ENCODE measurements at regions not wholly inside any gene's neighbourhood (a gene's known extent, or its start where the extent isn't known, plus 50 kb on each side); places are given as distances from the start of the nearest gene placed in this dataset.
"Not testable (repeated sequence)": the region's sequence is repeated elsewhere in the genome, so short reads cannot be mapped to it uniquely, and the experiment has no call there.

- DNase-seq (ENCODE audit: low read depth): no peak
Observed at GRCh38 chr18:47728921-47729320, 201.5 kb downstream of the SMAD2 start.

DNA sequence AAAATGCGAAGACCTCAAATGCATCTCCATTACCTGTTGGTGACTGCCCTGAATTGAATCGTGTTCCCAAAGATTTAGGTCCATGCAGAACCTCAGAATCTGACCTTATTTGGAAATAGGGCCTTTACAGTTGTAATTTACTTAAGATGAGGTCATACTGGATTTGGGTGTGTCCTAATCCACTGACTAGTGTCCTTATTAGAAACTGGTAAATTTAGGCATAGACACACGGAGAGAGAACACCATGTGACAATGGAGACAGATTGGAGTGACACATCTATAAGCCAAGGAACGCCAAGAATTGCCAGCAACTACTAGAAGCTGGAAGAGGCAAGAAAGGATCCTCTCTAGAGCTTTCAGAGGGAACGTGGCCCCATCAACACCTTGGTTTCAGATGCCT lies 203.1 kb downstream of the SMAD2 start:
- no peak for DNase-seq (ENCODE audit: low read depth)

GRCh38 chr18:47726550-47726949 lies 203.9 kb downstream of the SMAD2 start:
- no peak for DNase-seq (ENCODE audit: low read depth)

DNA sequence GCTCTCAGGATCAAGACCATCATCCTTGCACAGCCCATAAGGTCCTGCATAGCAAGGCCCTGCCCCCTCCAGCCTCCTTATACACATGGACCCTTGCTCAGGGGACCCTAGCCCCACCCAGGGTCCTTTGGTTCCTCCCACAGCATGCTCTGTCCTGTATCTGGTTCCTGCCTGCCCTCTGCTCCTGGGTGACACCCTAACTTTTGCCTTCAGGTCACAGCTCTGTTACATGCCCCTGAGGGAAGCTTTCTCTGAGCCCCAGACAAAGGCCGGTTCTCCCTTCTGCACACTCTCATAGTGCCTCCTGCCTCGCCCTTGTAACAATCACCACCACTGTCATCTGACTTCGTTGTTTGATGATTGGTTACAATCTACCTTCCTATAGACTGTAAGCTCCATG lies 204.8 kb downstream of the SMAD2 start:
- no peak for DNase-seq (ENCODE audit: low read depth)

- no peak for DNase-seq (ENCODE audit: low read depth)
Observed at GRCh38 chr18:47724186-47724975, 206.1 kb downstream of the SMAD2 start.

GRCh38 chr18:47721876-47722275 lies 208.6 kb downstream of the SMAD2 start:
- no peak for DNase-seq (ENCODE audit: low read depth)

- no peak for DNase-seq (ENCODE audit: low read depth)
Observed at GRCh38 chr18:47720741-47721140, 209.7 kb downstream of the SMAD2 start.

- no peak for DNase-seq (ENCODE audit: low read depth)
Observed at GRCh38 chr18:47719096-47719780, 211.2 kb downstream of the SMAD2 start.

- no peak for DNase-seq (ENCODE audit: low read depth)
Observed at GRCh38 chr18:47718646-47719045, 211.8 kb downstream of the SMAD2 start.

DNA sequence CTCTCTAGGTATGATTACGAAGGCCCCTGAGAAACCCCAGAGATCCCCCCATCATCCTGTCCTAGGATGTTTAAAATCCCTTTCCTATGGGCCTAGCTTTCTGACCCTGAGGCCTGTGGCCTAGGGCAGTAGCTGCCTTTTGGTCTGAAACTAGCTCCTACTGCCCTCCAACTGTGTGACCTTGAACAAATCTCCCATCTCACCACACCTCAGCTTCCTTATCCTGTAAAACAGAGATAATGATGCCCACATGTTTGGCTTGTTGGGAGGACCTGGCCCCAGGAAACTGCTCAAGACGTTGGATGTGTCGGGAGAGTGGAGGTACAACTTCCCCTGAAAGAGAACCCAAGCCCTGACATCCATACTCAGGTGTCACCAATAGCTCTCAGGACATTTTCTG lies 213.2 kb downstream of the SMAD2 start:
- no peak for DNase-seq (ENCODE audit: low read depth)

- no peak for DNase-seq (ENCODE audit: low read depth)
Observed at GRCh38 chr18:47716632-47717185, 213.8 kb downstream of the SMAD2 start.

- no peak for DNase-seq (ENCODE audit: low read depth)
Observed at GRCh38 chr18:47710451-47710850, 220.0 kb downstream of the SMAD2 start.

DNA sequence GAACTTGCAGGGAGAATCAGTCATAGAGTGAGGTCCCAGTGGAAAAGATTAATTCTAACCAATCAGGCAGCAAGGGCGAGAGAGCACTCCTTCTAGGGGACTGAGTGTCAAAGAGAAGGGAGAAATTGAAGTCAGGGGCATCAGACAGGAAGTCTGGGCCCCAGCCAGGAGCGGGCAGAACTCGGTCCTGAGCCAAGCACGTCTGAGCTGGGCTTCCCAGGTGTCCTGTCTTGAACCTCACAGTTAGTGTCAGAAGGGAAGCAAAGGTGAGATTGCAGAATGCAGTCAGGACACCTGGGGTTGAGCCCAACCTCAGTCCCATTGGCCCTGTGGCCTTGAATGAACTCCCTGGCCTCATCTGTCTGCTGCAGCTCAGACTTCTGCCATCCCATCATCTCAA lies 220.9 kb downstream of the SMAD2 start:
- DNase-seq (ENCODE audit: low read depth): no peak

DNA sequence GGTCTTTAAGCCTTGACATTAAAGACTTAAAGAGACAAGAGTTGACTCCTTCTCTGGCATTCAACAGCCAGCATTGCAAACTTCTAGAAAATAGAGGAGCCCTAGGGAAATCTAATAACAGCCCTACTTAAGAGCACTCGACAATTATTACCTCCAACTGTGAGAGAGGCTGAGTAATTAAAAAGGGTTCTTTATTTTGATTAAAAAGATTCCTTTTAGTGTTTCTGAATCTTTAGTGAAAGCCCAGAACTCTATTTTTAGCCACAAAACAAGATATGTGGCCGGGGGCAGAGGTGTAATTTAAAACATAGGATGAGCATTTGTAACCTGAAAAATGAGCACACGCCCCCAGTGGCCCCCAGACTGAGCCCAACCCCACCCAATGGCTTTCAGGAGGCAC lies 222.3 kb downstream of the SMAD2 start:
- DNase-seq (ENCODE audit: low read depth): no peak

DNA sequence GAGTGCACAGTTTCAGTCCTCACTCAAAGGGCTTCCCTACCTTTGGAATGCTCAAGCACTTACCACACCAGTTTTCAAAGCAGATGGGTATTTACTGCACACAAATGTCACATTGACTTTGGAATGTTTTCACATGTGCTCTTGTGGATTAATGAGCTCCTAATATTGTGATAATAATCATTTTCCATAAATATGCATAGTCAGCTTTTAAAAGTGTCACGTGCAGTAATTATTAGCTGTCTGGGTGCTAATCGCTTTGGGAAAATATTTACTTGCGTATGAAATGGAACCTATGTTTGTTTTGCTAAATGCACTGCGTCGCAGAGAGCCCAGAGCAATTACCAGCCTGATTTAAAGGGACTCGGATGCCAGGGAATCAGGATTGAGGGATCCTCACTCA lies 229.3 kb downstream of the SMAD2 start:
- DNase-seq (ENCODE audit: low read depth): no peak

GRCh38 chr18:47696870-47697269 lies 233.6 kb downstream of the SMAD2 start:
- DNase-seq (ENCODE audit: low read depth): no peak

DNA sequence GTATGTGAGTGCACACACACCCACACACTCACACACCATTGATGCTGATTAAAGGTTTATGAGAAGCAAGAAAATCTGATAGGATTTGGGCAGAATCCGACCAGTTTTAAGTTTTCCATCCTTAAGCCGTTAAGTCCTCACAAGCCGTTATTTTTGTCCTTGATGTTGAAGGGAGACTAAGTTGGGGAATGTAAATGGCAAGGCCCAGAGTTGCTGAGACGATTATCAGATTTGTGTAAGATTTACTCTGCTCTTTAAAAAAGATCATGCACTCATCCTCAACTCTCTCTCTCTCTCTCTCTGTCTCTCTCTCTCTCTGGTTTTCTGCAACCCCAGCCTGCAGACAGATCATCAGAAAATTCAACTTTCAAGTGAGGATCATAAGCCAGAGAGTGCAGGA lies 238.8 kb downstream of the SMAD2 start:
- DNase-seq (ENCODE audit: low read depth): no peak

- not testable (repeated sequence) for DNase-seq (ENCODE audit: low read depth)
Observed at GRCh38 chr18:47690778-47691177, 239.7 kb downstream of the SMAD2 start.

DNA sequence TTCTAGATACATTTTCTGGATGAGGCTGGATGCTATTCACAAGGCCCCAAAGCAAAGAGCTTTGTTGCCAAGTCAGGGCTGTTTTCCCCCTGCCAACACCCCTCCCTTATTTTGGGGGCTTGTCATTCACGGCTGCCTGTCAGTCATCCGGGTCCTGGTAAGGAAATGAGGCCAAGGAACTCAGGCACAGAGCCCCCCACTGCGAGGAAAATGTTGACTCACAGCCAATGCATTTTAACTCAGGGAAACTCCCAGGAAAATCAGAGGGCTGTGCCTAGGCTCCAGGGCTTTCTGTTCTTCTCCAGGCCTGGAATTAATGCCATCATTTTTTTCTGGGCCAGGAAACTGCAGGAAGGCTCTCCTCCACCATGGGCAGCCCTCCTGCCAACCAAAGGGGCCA lies 241.1 kb downstream of the SMAD2 start:
- DNase-seq (ENCODE audit: low read depth): no peak

DNA sequence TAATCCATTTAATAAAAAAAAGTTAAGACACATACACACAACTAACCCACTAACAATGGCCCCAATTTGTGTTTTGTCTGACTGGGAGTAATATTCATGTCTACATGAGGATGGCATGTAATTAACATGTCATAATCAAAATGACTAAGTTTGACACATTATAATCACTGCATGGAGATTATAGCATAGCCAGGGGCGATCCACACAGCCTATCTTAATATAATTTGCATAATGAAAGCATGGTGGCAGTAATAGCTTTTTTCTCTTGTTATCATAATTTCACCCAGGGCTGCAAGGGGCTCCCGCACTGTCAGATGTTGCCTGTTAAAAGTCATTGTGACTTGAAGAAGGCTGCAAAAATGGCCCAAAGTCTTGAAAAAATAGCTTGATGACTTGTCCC lies 243.7 kb downstream of the SMAD2 start:
- DNase-seq (ENCODE audit: low read depth): no peak

DNA sequence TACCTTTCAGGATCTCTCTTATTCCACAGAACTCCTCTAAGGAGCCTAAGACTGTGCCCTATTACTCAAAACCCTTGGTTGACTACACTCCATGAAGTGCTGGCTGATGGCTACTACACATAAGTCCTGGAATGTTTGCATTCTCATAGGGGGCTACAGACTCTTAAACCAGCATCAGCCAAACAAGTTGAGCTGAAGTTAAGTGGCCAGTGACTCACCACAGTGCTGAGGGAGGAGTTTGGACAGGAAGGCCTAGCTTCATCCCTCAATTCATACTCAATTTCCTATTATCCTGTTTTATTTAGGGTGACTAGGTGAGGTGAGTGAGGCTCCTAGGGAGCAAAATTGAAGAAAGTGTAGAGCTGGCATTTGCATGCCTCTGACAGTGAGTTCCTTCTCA lies 246.7 kb downstream of the SMAD2 start:
- no peak for DNase-seq (ENCODE audit: low read depth)

GRCh38 chr18:47682876-47683275 lies 247.6 kb downstream of the SMAD2 start:
- no peak for DNase-seq (ENCODE audit: low read depth)

DNA sequence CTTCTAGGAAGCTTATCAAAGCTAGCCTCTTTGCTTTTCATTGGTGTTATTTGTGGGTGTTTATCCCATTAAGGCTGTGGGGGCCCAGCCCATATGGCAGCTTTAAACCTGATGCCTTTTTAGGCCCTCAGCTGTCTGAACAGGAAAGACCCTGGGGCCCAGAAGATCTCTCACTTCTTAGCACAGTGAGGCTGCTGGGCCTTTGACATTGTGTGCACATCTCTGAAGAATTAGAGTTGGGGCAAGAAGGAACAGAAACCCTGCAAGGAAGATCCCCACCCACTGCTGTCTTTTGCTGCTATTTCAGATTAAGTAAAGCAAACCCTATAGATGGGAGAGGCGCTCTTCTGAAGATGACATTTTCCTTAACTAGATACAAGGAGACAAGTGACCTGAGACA lies 250.0 kb downstream of the SMAD2 start:
- no peak for DNase-seq (ENCODE audit: low read depth)

GRCh38 chr18:47679864-47680263 lies 250.6 kb downstream of the SMAD2 start:
- no peak for DNase-seq (ENCODE audit: low read depth)
